BLaER1 (cell line): ENCODE measurements at regions not wholly inside any gene's neighbourhood (a gene's known extent, or its start where the extent isn't known, plus 50 kb on each side); places are given as distances from the start of the nearest gene placed in this dataset.

ENCODE experiments used
- H3K27ac ChIP-seq: shearing (Covaris generic); formaldehyde crosslinking; 2 replicates; pipeline ENCODE4 v1.8.1; 2022
- H3K27me3 ChIP-seq: shearing (Covaris generic); formaldehyde crosslinking; 2 replicates; pipeline ENCODE4 v1.8.1; 2022
- H3K36me3 ChIP-seq: shearing (Covaris generic); formaldehyde crosslinking; 2 replicates; pipeline ENCODE4 v1.8.1; 2022
- H3K4me1 ChIP-seq: shearing (Covaris generic); formaldehyde crosslinking; 2 replicates; pipeline ENCODE4 v1.8.1; 2022
- H3K4me2 ChIP-seq: shearing (Covaris generic); formaldehyde crosslinking; 2 replicates; pipeline ENCODE4 v1.8.1; 2022
- H3K4me3 ChIP-seq: shearing (Covaris generic); formaldehyde crosslinking; 2 replicates; pipeline ENCODE4 v1.8.1; 2022
- H3K9ac ChIP-seq: shearing (Covaris generic); formaldehyde crosslinking; 2 replicates; pipeline ENCODE4 v1.8.1; 2022
- H3K9me3 ChIP-seq: shearing (Covaris generic); formaldehyde crosslinking; 2 replicates; pipeline ENCODE4 v1.8.1; 2022
- H4K20me1 ChIP-seq: shearing (Covaris generic); formaldehyde crosslinking; 2 replicates; pipeline ENCODE4 v1.8.1; 2022
- Cebpa-rat ChIP-seq: shearing (Covaris generic); IDR thresholded peaks from 2 replicates; pipeline ENCODE4 v1.8.1; 2022

- H3K4me3 ChIP-seq, result no peak overlapping the region
- H3K27me3 ChIP-seq, result no peaks in the 10 kb centered on the region
- H3K9me3 ChIP-seq, result no peaks in the 10 kb centered on the region
- no peak overlapping the region for H3K4me2 ChIP-seq
- no peaks in the 10 kb centered on the region for H4K20me1 ChIP-seq
- no peak overlapping the region for H3K27ac ChIP-seq
- no peak for TF ChIP-seq Cebpa-rat
- H3K36me3 ChIP-seq, result no peaks in the 10 kb centered on the region
- H3K4me1 ChIP-seq, result no peaks in the 10 kb centered on the region
- no peak overlapping the region for H3K9ac ChIP-seq
Measured at GRCh38 chr6:23202207-23202606, 632.8 kb downstream of the HDGFL1 start.

DNA sequence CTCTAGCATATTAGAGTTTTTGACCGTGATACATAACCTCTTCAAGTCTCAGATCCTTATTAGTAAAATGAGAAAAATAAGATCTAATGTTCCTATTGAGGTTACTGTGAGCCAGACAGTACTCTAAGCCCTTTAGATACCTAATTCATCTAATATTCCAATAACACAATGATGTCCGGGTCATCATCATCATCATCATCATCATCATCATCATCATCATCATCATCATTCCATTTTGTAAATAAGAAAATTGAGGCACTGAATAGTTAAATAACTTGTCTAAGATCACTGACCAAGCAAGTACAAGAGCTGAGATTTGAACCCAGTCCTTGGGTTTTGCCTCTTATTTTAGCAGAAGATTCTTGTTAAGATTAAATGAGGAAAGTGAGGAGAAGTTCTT lies 643.0 kb downstream of the HDGFL1 start:
- TF ChIP-seq Cebpa-rat, result no peak
- H3K4me1 ChIP-seq, result no peaks in the 10 kb centered on the region
- no peaks in the 10 kb centered on the region for H3K27me3 ChIP-seq
- H3K4me3 ChIP-seq, result no peak overlapping the region
- no peak overlapping the region for H3K4me2 ChIP-seq
- H3K9me3 ChIP-seq, result peaks cover 6% of the 10 kb centered on the region
- H3K27ac ChIP-seq, result no peak overlapping the region
- no peaks in the 10 kb centered on the region for H4K20me1 ChIP-seq
- no peak overlapping the region for H3K9ac ChIP-seq
- no peaks in the 10 kb centered on the region for H3K36me3 ChIP-seq

DNA sequence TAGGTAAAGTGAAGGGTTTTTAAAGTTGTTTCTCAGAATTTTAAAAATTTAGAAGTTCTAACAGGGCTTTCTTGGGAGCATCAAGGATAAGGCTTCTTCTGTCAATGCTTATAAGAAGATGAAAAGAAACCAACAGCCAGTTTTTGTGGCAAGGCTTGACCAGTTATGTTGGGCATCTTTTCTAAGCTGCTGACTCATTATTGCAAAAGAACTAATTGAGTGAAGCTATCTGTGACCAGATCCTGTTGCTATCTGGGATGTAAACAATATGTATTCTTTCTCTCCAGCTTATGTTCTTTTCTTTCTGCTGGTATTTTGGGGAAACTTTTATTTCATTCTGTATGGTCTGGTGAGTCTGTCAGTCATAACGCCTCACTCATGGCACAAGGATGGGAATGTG lies 643.8 kb downstream of the HDGFL1 start:
- H3K9me3 ChIP-seq, result peaks cover 6% of the 10 kb centered on the region
- no peaks in the 10 kb centered on the region for H4K20me1 ChIP-seq
- H3K27me3 ChIP-seq, result no peaks in the 10 kb centered on the region
- no peak overlapping the region for H3K4me2 ChIP-seq
- no peaks in the 10 kb centered on the region for H3K4me1 ChIP-seq
- TF ChIP-seq Cebpa-rat, result no peak
- H3K36me3 ChIP-seq, result no peaks in the 10 kb centered on the region
- H3K27ac ChIP-seq, result no peak overlapping the region
- no peak overlapping the region for H3K9ac ChIP-seq
- no peak overlapping the region for H3K4me3 ChIP-seq

DNA sequence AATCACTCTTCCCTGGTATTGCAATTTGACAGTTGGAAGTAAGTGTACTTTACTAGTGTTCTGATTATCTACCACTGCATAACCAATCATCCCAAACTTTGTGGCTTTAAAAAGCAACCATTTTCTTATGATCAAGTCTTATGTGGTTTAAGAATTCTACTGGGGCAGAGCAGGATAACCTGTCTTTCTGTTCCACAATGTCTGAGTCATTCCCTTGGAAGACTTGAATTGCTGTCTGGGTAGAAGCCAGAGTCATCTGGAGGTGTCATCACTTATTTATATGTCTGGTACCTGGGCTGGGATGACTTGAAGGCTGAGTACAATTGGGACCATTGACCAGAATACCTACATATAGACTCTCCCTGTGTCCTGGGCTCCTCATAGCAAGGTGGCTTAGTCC lies 644.3 kb downstream of the HDGFL1 start:
- H3K4me3 ChIP-seq, result no peak overlapping the region
- no peaks in the 10 kb centered on the region for H3K4me1 ChIP-seq
- no peaks in the 10 kb centered on the region for H3K27me3 ChIP-seq
- no peak overlapping the region for H3K4me2 ChIP-seq
- TF ChIP-seq Cebpa-rat, result no peak
- H3K9me3 ChIP-seq, result peaks cover 6% of the 10 kb centered on the region
- no peak overlapping the region for H3K9ac ChIP-seq
- H3K27ac ChIP-seq, result no peak overlapping the region
- H4K20me1 ChIP-seq, result no peaks in the 10 kb centered on the region
- H3K36me3 ChIP-seq, result no peaks in the 10 kb centered on the region

DNA sequence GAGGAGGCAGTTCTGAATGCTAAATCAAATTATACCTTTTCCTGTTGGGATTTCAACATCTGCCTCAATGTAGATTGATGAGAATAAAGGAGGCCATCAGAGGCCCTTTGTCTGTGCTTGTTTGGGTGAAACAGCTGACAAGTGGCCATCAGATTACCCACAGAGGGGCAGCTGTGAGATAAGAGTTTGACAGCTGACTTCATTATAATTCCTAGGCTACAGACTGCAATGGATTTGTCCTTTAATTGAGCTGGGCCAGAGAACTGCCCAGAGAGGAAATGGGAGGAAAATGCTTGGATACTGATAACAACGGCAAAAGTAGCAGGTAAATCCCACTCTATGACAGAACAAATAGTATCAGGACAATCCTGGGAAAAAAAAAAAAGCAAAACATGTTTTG lies 649.4 kb downstream of the HDGFL1 start:
- Histone ChIP-seq H3K4me2 (no peak overlapping the region), H3K36me3 (no peaks in the 10 kb centered on the region), H3K27ac (no peak overlapping the region), H3K9me3 (no peaks in the 10 kb centered on the region), H3K9ac (no peak overlapping the region), H3K4me1 (no peaks in the 10 kb centered on the region), H4K20me1 (no peaks in the 10 kb centered on the region), H3K4me3 (no peak overlapping the region), H3K27me3 (no peaks in the 10 kb centered on the region)
- TF ChIP-seq Cebpa-rat, result no peak

- Histone ChIP-seq H3K4me1 (no peaks in the 10 kb centered on the region), H3K27ac (no peak overlapping the region), H3K9ac (no peak overlapping the region), H4K20me1 (no peaks in the 10 kb centered on the region), H3K36me3 (no peaks in the 10 kb centered on the region), H3K4me2 (no peak overlapping the region), H3K9me3 (no peaks in the 10 kb centered on the region), H3K27me3 (no peaks in the 10 kb centered on the region), H3K4me3 (no peak overlapping the region)
- no peak for TF ChIP-seq Cebpa-rat
Measured at GRCh38 chr6:23222724-23223123, 653.4 kb downstream of the HDGFL1 start.

DNA sequence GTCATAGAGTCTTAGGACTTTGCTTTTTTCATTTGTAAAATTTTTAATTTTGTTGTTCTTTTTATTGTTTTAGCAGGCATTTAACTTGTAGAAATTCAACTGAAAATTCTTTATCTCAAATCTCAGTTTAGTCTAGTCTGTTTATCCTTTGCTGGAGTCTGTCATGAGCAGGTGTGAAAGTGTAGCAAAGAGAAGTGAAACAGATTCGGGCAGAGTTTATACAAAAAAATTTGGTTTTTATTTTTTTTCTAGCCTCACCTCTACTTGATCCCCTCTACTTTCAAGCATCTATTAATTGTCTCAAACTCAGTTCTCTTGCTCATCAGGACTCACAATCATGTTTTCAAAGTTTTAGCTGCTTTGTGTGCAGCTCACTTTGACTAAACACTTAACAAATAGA lies 655.2 kb downstream of the HDGFL1 start:
- no peaks in the 10 kb centered on the region for H4K20me1 ChIP-seq
- H3K4me2 ChIP-seq, result no peak overlapping the region
- no peak overlapping the region for H3K27ac ChIP-seq
- TF ChIP-seq Cebpa-rat, result no peak
- H3K9me3 ChIP-seq, result peaks cover 4% of the 10 kb centered on the region; the same call in 1 of the 2 replicates
- H3K4me3 ChIP-seq, result no peak overlapping the region
- no peaks in the 10 kb centered on the region for H3K27me3 ChIP-seq
- no peaks in the 10 kb centered on the region for H3K4me1 ChIP-seq
- no peaks in the 10 kb centered on the region for H3K36me3 ChIP-seq
- no peak overlapping the region for H3K9ac ChIP-seq

DNA sequence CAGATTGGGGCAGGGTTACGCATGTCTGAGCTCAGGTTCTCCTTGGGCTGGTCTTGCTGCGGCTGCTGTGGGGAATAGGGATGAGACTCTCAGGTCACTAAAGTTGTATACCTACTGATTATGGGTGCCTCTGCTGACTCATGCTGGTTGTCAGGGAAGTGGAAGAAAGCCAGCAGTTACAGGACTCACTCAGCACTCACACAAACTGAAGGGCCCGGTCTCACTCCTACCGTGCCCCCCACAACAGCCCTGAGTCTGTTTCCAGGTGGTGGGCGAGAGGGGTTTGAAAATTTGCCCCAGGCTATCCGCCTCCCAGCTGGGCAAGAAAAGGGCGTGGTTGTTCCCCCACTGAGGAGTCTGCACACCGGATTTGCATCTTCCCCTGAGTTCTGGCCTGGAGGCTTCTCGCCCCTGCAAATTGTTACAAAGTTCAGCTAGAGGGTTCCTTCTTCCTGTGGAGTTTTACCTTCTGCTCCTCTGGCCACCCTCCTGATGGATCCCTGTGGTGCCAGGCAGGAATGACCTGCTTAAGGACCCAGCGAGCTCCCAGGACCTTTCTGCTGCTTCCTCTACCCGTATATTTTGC lies 659.2 kb downstream of the HDGFL1 start:
- no peak overlapping the region for H3K4me3 ChIP-seq
- H4K20me1 ChIP-seq, result no peaks in the 10 kb centered on the region
- no peaks in the 10 kb centered on the region for H3K27me3 ChIP-seq
- no peak overlapping the region for H3K27ac ChIP-seq
- H3K9ac ChIP-seq, result no peak overlapping the region
- no peak overlapping the region for H3K4me2 ChIP-seq
- no peaks in the 10 kb centered on the region for H3K4me1 ChIP-seq
- H3K9me3 ChIP-seq, result peaks cover 4% of the 10 kb centered on the region; the same call in 1 of the 2 replicates
- H3K36me3 ChIP-seq, result no peaks in the 10 kb centered on the region
- TF ChIP-seq Cebpa-rat, result no peak

DNA sequence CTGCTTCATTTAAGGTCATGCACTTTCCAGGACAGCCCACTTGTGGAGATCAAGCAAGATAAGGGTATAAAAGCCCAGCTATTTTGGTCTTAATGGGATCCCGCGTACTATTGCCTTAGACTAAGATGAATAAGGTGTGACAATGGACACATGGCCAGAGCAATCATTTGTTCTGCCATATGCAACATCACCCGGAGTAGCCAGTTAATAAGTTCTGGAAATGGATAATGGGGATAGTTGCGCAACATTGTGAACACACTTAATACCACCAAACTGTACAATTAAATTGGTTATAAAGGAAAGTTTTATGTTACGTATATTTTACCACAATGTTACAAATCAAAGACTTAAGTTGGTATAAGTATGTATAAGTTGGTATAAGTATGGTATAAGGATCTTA lies 674.5 kb downstream of the HDGFL1 start:
- Histone ChIP-seq H3K9ac (no peak overlapping the region), H3K27ac (no peak overlapping the region), H3K4me2 (no peak overlapping the region), H4K20me1 (no peaks in the 10 kb centered on the region), H3K36me3 (no peaks in the 10 kb centered on the region), H3K27me3 (no peaks in the 10 kb centered on the region), H3K4me1 (no peaks in the 10 kb centered on the region), H3K9me3 (no peaks in the 10 kb centered on the region), H3K4me3 (no peak overlapping the region)
- TF ChIP-seq Cebpa-rat, result peak; percentile 85; the same call in 1 of the 2 replicates

DNA sequence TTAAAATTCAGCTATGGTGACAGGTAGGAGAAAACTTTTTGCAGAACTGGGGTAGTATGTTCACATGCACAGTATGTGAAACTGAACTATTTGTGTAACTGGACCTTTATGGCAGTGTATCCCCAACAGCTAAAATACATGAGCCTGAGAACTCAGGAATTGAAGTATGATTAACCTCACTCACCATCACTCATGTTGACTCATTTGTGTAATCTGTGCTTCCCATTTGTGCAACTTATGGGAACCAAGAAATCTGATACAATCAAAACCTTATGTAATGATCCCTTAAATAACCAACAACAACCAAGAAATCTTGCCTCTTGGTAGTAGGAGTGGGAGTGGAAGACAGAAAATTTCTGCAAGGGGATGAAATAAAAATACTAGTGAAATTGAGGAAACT lies 674.9 kb downstream of the HDGFL1 start:
- H3K9me3 ChIP-seq, result no peaks in the 10 kb centered on the region
- H3K4me2 ChIP-seq, result no peak overlapping the region
- no peak overlapping the region for H3K9ac ChIP-seq
- H3K27ac ChIP-seq, result no peak overlapping the region
- H3K36me3 ChIP-seq, result no peaks in the 10 kb centered on the region
- H3K4me1 ChIP-seq, result no peaks in the 10 kb centered on the region
- H4K20me1 ChIP-seq, result no peaks in the 10 kb centered on the region
- H3K27me3 ChIP-seq, result no peaks in the 10 kb centered on the region
- no peak overlapping the region for H3K4me3 ChIP-seq
- no peak for TF ChIP-seq Cebpa-rat

- H3K27ac ChIP-seq, result no peak overlapping the region
- no peaks in the 10 kb centered on the region for H3K9me3 ChIP-seq
- no peak overlapping the region for H3K4me2 ChIP-seq
- no peaks in the 10 kb centered on the region for H3K27me3 ChIP-seq
- no peak for TF ChIP-seq Cebpa-rat
- no peak overlapping the region for H3K9ac ChIP-seq
- no peaks in the 10 kb centered on the region for H3K4me1 ChIP-seq
- no peaks in the 10 kb centered on the region for H3K36me3 ChIP-seq
- no peaks in the 10 kb centered on the region for H4K20me1 ChIP-seq
- H3K4me3 ChIP-seq, result no peak overlapping the region
Measured at GRCh38 chr6:23245572-23245971, 676.2 kb downstream of the HDGFL1 start.
